IPS-18a (cell line): ENCODE measurements at regions not wholly inside any gene's neighbourhood (a gene's known extent, or its start where the extent isn't known, plus 50 kb on each side); places are given as distances from the start of the nearest gene placed in this dataset.
"Not testable (repeated sequence)": the region's sequence is repeated elsewhere in the genome, so short reads cannot be mapped to it uniquely, and the experiment has no call there.

Experiments
- H3K27ac ChIP-seq: one replicate; pipeline ENCODE4 v1.5.1; 2013; ENCODE audit warnings: low read length
- H3K27me3 ChIP-seq: one replicate; pipeline ENCODE4 v1.6.1; 2013; ENCODE audit warnings: mild to moderate bottlenecking, low read length; ENCODE audit not compliant: control insufficient read depth, insufficient read depth
- H3K36me3 ChIP-seq: one replicate; pipeline ENCODE4 v1.6.1; 2013; ENCODE audit warnings: low read depth, low read length; ENCODE audit not compliant: control insufficient read depth
- H3K4me1 ChIP-seq: one replicate; pipeline ENCODE4 v1.6.1; 2013; ENCODE audit warnings: low read depth, low read length; ENCODE audit not compliant: control insufficient read depth
- H3K4me3 ChIP-seq: one replicate; pipeline ENCODE4 v1.5.1; 2013; ENCODE audit warnings: low read length
- H3K9ac ChIP-seq: one replicate; pipeline ENCODE4 v1.6.1; 2013; ENCODE audit warnings: mild to moderate bottlenecking, low read length, moderate library complexity
- H3K9me3 ChIP-seq: one replicate; pipeline ENCODE4 v1.6.1; 2013; ENCODE audit warnings: low read depth, low read length; ENCODE audit not compliant: control insufficient read depth

GRCh38 chr20:48139262-48140041, 354.2 kb upstream of the SULF2 start:
- Histone ChIP-seq H3K4me1 (peaks cover 2% of the 10 kb centered on the region), H3K4me3 (no peak overlapping the region), H3K36me3 (no peaks in the 10 kb centered on the region), H3K27ac (no peak overlapping the region), H3K9ac (no peak overlapping the region), H3K9me3 (peaks cover 3% of the 10 kb centered on the region), H3K27me3 (no peaks in the 10 kb centered on the region)

- no peaks in the 10 kb centered on the region for H3K36me3 ChIP-seq
- H3K9ac ChIP-seq, result no peak overlapping the region
- no peak overlapping the region for H3K27ac ChIP-seq
- H3K9me3 ChIP-seq, result peaks cover 5% of the 10 kb centered on the region
- no peaks in the 10 kb centered on the region for H3K27me3 ChIP-seq
- H3K4me1 ChIP-seq, result peaks cover 9% of the 10 kb centered on the region
- no peak overlapping the region for H3K4me3 ChIP-seq
Measured at GRCh38 chr20:48132834-48133233, 347.6 kb upstream of the SULF2 start.

DNA sequence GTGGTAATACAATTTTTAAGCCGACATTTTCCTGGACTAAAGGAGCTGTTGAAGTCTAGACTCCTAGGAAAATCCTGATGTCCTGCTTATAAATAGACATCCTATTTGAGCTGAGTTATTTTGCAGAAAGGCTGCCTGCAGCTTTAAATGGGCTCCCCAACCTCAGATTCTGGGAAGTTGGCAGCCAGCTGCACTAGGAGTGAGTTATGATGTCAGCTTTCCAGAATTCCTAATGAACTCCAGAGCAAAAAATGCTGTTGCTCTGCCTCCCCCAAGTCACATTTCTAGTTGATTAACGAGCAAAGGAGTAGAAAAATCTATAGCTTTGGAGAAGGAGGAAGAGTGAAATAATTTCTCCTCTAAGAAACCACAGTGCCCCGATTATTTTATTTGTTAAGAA, 346.3 kb upstream of the SULF2 start:
- no peaks in the 10 kb centered on the region for H3K36me3 ChIP-seq
- H3K27ac ChIP-seq, result no peak overlapping the region
- H3K4me1 ChIP-seq, result peaks cover 9% of the 10 kb centered on the region
- H3K9ac ChIP-seq, result no peak overlapping the region
- H3K9me3 ChIP-seq, result peaks cover 5% of the 10 kb centered on the region
- no peaks in the 10 kb centered on the region for H3K27me3 ChIP-seq
- no peak overlapping the region for H3K4me3 ChIP-seq

GRCh38 chr20:48129345-48129942, 344.2 kb upstream of the SULF2 start:
- Histone ChIP-seq H3K9me3 (peaks cover 5% of the 10 kb centered on the region), H3K27ac (no peak overlapping the region), H3K27me3 (no peaks in the 10 kb centered on the region), H3K36me3 (no peaks in the 10 kb centered on the region), H3K4me3 (no peak overlapping the region), H3K9ac (no peak overlapping the region), H3K4me1 (peaks cover 9% of the 10 kb centered on the region)

DNA sequence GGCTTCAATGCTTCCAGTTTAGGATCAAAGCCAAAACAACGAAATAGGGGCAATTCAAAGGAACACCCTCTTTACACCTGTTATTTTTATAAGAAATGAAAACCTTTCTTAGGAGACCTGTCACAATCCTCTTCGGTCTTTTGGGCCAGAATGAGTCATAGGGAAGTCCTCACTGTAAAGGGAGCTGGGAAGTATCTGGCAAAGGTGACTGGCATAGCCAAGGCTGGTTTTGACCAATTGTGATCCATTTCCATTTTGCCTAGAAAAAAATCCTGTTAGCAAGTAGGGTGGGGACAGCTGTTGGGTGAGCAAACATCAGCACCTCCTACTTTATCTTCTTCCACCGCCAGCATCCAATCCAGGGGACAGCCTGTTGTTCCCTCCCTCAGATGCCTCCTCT, 343.2 kb upstream of the SULF2 start:
- Histone ChIP-seq H3K9ac (no peak overlapping the region), H3K36me3 (no peaks in the 10 kb centered on the region), H3K9me3 (peaks cover 5% of the 10 kb centered on the region), H3K4me3 (no peak overlapping the region), H3K27me3 (no peaks in the 10 kb centered on the region), H3K4me1 (peaks cover 9% of the 10 kb centered on the region), H3K27ac (no peak overlapping the region)

DNA sequence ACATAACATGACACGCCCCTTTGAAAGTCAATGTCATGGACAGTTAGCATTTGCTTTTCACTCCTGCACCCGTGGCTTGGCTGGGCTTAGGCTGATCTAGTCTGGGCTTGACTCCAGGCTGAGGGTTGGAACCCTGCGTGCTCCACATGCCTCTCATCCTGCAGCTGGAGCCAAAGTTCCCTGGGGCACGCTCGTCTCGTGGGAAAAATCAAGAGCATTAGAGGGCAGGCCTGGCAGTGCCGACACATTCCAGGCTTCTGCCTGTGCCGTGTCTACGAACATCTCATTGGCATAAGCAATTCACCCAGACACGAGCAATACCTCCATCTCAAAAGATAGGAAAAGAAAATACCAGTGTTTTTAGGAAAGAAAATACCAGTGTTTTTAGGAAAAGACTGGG, 342.7 kb upstream of the SULF2 start:
- H3K4me3 ChIP-seq, H3K27me3 ChIP-seq, H3K4me1 ChIP-seq, H3K9ac ChIP-seq, H3K9me3 ChIP-seq, H3K36me3 ChIP-seq, H3K27ac ChIP-seq: not testable (repeated sequence)

DNA sequence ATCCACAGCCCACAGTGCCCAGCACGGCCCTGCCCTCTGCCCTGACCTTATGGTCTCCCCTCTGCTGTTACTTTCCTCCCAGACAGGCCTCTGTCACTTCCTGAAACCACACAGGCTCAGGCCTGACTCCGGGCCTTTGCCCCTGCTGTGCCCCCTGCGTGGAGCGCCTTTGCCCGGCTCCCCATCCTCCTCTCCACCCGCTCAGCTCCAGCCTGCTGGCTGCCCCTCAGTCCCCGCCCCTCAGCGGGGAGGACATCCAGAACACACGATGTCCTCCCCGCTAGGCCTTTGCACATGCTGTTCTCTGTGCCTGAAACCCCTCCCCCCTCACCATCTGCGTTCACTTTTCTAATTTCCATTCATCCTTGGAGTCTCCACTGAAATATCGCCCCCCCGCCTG, 341.9 kb upstream of the SULF2 start:
- H3K9me3 ChIP-seq, H3K27me3 ChIP-seq, H3K36me3 ChIP-seq, H3K9ac ChIP-seq, H3K4me3 ChIP-seq, H3K4me1 ChIP-seq, H3K27ac ChIP-seq: not testable (repeated sequence)

GRCh38 chr20:48126227-48126740, 341.0 kb upstream of the SULF2 start:
- Histone ChIP-seq H3K4me1 (peaks cover 9% of the 10 kb centered on the region), H3K36me3 (no peaks in the 10 kb centered on the region), H3K27me3 (no peaks in the 10 kb centered on the region), H3K27ac (no peak overlapping the region), H3K9ac (no peak overlapping the region), H3K9me3 (no peaks in the 10 kb centered on the region), H3K4me3 (no peak overlapping the region)

- Histone ChIP-seq H3K27ac (no peak overlapping the region), H3K36me3 (no peaks in the 10 kb centered on the region), H3K4me3 (no peak overlapping the region), H3K9ac (no peak overlapping the region), H3K27me3 (no peaks in the 10 kb centered on the region), H3K4me1 (peaks cover 9% of the 10 kb centered on the region), H3K9me3 (no peaks in the 10 kb centered on the region)
Measured at GRCh38 chr20:48124960-48125359, 339.7 kb upstream of the SULF2 start.

- Histone ChIP-seq H3K27ac (no peak overlapping the region), H3K4me1 (peaks cover 4% of the 10 kb centered on the region), H3K27me3 (no peaks in the 10 kb centered on the region), H3K4me3 (no peak overlapping the region), H3K9me3 (no peaks in the 10 kb centered on the region), H3K36me3 (no peaks in the 10 kb centered on the region), H3K9ac (no peak overlapping the region)
Measured at GRCh38 chr20:48124181-48124782, 339.0 kb upstream of the SULF2 start.

- Histone ChIP-seq H3K9me3 (no peaks in the 10 kb centered on the region), H3K36me3 (no peaks in the 10 kb centered on the region), H3K27ac (no peak overlapping the region), H3K27me3 (no peaks in the 10 kb centered on the region), H3K4me1 (no peaks in the 10 kb centered on the region), H3K4me3 (no peak overlapping the region), H3K9ac (no peak overlapping the region)
Measured at GRCh38 chr20:48120120-48120519, 334.8 kb upstream of the SULF2 start.

DNA sequence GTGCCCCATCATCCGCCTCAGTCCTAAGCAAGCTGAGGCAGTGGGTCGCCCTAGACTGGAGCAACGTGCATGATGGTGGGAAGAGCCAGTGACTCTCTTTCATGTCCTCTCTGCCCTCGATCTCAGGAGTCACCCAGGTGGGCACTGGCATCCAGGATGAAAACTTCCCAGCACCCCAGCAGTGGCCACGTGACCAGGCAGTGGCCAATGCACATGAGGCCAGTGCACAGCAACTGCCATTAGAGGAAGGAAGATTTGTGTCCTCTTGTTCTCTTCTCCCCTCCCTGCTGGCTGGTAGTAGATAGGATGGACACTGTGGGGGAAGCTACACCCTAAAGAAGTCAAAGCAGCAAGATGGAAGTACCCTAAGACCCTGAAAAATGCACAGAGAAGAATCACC, 334.1 kb upstream of the SULF2 start:
- H3K4me3 ChIP-seq, H3K9me3 ChIP-seq, H3K27me3 ChIP-seq, H3K27ac ChIP-seq, H3K36me3 ChIP-seq, H3K4me1 ChIP-seq, H3K9ac ChIP-seq: not testable (repeated sequence)
